SK-N-MC (cell line): ENCODE measurements at regions not wholly inside any gene's neighbourhood (a gene's known extent, or its start where the extent isn't known, plus 50 kb on each side); places are given as distances from the start of the nearest gene placed in this dataset.

Source experiments
- EZH2 ChIP-seq: fragments of 200-600 bp; sonication (generic); IDR thresholded peaks from one replicate; pipeline ENCODE4 v1.6.1; 2017; ENCODE audit warnings: antibody characterized with exemption
- POLR2AphosphoS5 ChIP-seq: IDR thresholded peaks from 2 replicates; pipeline ENCODE4 v1.6.1; 2012; ENCODE audit warnings: mild to moderate bottlenecking, low read depth, low read length, borderline replicate concordance

GRCh38 chr14:86357876-86358275 is 827.9 kb downstream of the FLRT2 start:
- TF ChIP-seq POLR2AphosphoS5 (no peak), EZH2 (no peak)
